Stomach (tissue), 8 donors: ENCODE measurements at regions not wholly inside any gene's neighbourhood (a gene's known extent, or its start where the extent isn't known, plus 50 kb on each side); places are given as distances from the start of the nearest gene placed in this dataset.

Experiments
- DNase-seq, 2 donors: peaks; one replicate each; pipeline versions ENCODE4 v3.0.0 to v3.0.0-alpha.2; 2013 to 2019
- H3K27ac ChIP-seq, 5 donors: fragments of 200-600 bp in 4 of 5; sonication (generic) in 4 of 5; one replicate each; pipeline ENCODE4 v1.5.1; 2013 to 2019; ENCODE audit warnings: mild to moderate bottlenecking in 1 of 5, moderate library complexity in 1 of 5
- H3K27me3 ChIP-seq, 3 donors: fragments of 200-600 bp; sonication (generic); one replicate each; pipeline ENCODE4 v1.5.1; 2017 to 2019; ENCODE audit warnings: mixed run types in 1 of 3
- H3K36me3 ChIP-seq, 4 donors: fragments of 200-600 bp; sonication (generic); 1 replicate in 3 of 4; 2 replicates in 1 of 4; pipeline ENCODE4 v1.5.1; 2016 to 2019
- H3K4me1 ChIP-seq, 4 donors: fragments of 200-600 bp; sonication (generic); one replicate each; pipeline ENCODE4 v1.5.1; 2016 to 2019
- H3K4me3 ChIP-seq, 4 donors: fragments of 200-600 bp; sonication (generic) in 3 of 4; one replicate each; pipeline ENCODE4 v1.5.1; 2016 to 2019; ENCODE audit warnings: mild to moderate bottlenecking in 1 of 4
- H3K9me3 ChIP-seq, 4 donors: fragments of 200-600 bp; sonication (generic); one replicate each; pipeline ENCODE4 v1.5.1; 2016 to 2019
- EP300 ChIP-seq: sonication (generic); formaldehyde crosslinking; IDR thresholded peaks from one replicate; pipeline ENCODE4 v1.6.1; 2017; ENCODE audit warnings: antibody characterized with exemption
- POLR2A ChIP-seq, 4 donors: fragments of 450-650 bp; IDR thresholded peaks; one replicate each; pipeline ENCODE4 v1.6.1; 2016; ENCODE audit warnings: antibody characterized with exemption in 4 of 4, control low read depth in 2 of 4, mild to moderate bottlenecking in 1 of 4, moderate library complexity in 1 of 4
- POLR2AphosphoS5 ChIP-seq, 3 donors: sonication (generic); formaldehyde crosslinking; IDR thresholded peaks; one replicate each; pipeline ENCODE4 v1.6.1; 2016; ENCODE audit warnings: antibody characterized with exemption in 3 of 3
- WGBS, 5 donors: extraction: QIAGEN DNeasy Blood & Tissue Kit in 3 of 5; methylation state at CpG; one replicate each; pipeline versions ENCODE4 v1.1.5 to v1.1.7; 2013 to 2018; 5-methylcytosine and 5-hydroxymethylcytosine counted together
- intact Hi-C: fragments of 100-400 bp; cut with DNase I; formaldehyde crosslinking; loops from one replicate; pipeline ENCODE4 v1.15.1; 2023; ENCODE audit warnings: low total_unique reads
- TF ChIP-seq, protein P1 (sequence below), 7 experiments: fragments of 450-650 bp in 4 of 7; fragments of 200-600 bp in 3 of 7; sonication (generic) in 3 of 7; IDR thresholded peaks; one replicate each; pipeline ENCODE4 v1.5.1; 2016 to 2019; ENCODE audit warnings: antibody characterized with exemption in 7 of 7, control low read depth in 2 of 7, mild to moderate bottlenecking in 1 of 7
- donor health status: healthy with polysubstance abuse.
- donor health status: Bipolar disorder and iron deficiency.
- donor health status: healthy.

DNA sequence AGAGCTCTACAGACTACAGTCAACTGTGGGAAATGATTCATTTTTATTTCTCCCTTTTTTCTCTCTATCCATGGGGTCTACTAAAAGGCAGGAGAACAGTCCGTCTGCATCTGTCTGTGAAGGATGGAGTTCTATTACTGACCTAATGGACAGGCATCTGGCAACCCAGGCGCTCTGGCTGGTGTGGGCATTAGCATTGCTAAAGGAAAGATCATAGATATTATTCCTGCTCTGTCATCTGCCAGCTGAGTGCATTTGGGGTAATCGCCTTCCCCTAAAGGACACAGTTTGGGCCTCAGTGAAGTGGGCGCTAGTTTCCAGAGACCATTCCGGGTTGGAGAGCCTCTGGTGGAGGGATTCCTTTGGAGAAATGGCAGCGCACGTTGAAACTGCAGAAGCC lies 201.3 kb upstream of the TCERG1L start:
- no peak overlapping the region for H3K27ac ChIP-seq
- WGBS, 5 donors, result 83 to 93% (median 91%) methylated on average over 7 of the region's 7 CpGs
- DNase-seq, result no peak
- H3K4me3 ChIP-seq, result no peak overlapping the region
- no peaks in the 10 kb centered on the region for H3K4me1 ChIP-seq
- TF ChIP-seq POLR2A (IDR thresholded peaks at IDR 0.05) (no peak), POLR2AphosphoS5 (IDR thresholded peaks at IDR 0.05) (no peak), EP300 (no peak)
- TF ChIP-seq, protein P1, sequence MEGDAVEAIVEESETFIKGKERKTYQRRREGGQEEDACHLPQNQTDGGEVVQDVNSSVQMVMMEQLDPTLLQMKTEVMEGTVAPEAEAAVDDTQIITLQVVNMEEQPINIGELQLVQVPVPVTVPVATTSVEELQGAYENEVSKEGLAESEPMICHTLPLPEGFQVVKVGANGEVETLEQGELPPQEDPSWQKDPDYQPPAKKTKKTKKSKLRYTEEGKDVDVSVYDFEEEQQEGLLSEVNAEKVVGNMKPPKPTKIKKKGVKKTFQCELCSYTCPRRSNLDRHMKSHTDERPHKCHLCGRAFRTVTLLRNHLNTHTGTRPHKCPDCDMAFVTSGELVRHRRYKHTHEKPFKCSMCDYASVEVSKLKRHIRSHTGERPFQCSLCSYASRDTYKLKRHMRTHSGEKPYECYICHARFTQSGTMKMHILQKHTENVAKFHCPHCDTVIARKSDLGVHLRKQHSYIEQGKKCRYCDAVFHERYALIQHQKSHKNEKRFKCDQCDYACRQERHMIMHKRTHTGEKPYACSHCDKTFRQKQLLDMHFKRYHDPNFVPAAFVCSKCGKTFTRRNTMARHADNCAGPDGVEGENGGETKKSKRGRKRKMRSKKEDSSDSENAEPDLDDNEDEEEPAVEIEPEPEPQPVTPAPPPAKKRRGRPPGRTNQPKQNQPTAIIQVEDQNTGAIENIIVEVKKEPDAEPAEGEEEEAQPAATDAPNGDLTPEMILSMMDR (IDR thresholded peaks at IDR 0.05), result no peak
- peaks cover 5 to 20% (median 9%) of the 10 kb centered on the region in 4 donors for H3K9me3 ChIP-seq
- H3K27me3 ChIP-seq, result peaks cover 0 to 31% (median 0%) of the 10 kb centered on the region in 3 donors
- intact Hi-C loops, result no loop called here
- no peaks in the 10 kb centered on the region for H3K36me3 ChIP-seq

DNA sequence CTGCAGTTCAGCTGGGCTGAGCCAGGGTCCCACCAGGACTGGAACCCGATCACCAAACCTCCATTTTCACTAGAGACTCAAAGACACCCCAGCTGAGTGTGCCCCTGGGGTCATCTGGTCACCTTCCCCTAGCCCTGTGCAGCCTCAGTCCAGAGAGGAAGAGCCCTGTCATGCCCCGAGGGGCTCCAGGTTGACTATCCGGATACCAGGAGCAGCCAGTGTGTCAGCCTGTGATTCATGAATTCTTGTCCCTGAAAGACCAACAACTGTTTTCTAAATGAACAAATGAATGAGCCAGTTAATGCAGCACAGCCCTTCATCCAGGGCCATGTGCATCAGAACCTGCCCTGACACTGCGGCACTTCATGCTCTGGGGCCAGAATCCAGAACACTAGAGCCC lies 201.9 kb upstream of the TCERG1L start:
- Histone ChIP-seq H3K9me3 (peaks cover 5 to 20% (median 9%) of the 10 kb centered on the region in 4 donors), H3K4me1 (no peaks in the 10 kb centered on the region), H3K4me3 (no peak overlapping the region), H3K36me3 (no peaks in the 10 kb centered on the region), H3K27me3 (peaks cover 0 to 36% (median 0%) of the 10 kb centered on the region in 3 donors), H3K27ac (no peak overlapping the region)
- intact Hi-C loops, result no loop called here
- no peak for DNase-seq
- 76 to 87% (median 82%) methylated on average over 4 of the region's 4 CpGs for WGBS, 5 donors
- TF ChIP-seq POLR2A (IDR thresholded peaks at IDR 0.05) (no peak), POLR2AphosphoS5 (IDR thresholded peaks at IDR 0.05) (no peak), EP300 (no peak)
- TF ChIP-seq, protein P1 (IDR thresholded peaks at IDR 0.05), result no peak

DNA sequence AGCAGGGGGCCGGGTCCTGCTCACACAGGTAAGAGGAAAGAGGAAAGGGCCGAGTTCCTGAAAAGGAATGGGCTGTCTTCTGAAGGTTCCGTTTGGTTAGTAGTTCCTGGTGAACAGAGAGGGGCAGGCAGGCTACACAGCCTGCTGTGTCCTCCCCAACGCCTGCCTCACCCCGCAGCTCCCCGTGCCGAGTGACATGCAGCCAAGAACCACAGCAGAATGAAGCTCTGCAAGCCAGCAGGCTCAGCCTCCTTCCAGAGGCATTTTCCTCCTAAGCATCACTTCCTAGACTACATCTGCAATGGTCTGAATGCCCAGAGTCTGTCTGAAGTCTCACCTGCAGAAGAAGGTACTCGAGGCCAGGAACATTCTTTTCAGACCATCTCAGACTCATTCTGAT lies 202.4 kb upstream of the TCERG1L start:
- intact Hi-C loops, result no loop called here
- Histone ChIP-seq H3K27me3 (peaks cover 0 to 36% (median 0%) of the 10 kb centered on the region in 3 donors), H3K27ac (no peak overlapping the region), H3K4me3 (no peak overlapping the region), H3K4me1 (no peaks in the 10 kb centered on the region), H3K9me3 (peaks cover 5 to 20% (median 9%) of the 10 kb centered on the region in 4 donors), H3K36me3 (no peaks in the 10 kb centered on the region)
- 59 to 65% (median 62%) methylated on average over 8 of the region's 8 CpGs for WGBS, 5 donors
- no peak for TF ChIP-seq POLR2AphosphoS5 (IDR thresholded peaks at IDR 0.05)
- TF ChIP-seq, protein P1 (IDR thresholded peaks at IDR 0.05), result no peak
- no peak for TF ChIP-seq POLR2A (IDR thresholded peaks at IDR 0.05)
- TF ChIP-seq EP300, result no peak
- no peak for DNase-seq

DNA sequence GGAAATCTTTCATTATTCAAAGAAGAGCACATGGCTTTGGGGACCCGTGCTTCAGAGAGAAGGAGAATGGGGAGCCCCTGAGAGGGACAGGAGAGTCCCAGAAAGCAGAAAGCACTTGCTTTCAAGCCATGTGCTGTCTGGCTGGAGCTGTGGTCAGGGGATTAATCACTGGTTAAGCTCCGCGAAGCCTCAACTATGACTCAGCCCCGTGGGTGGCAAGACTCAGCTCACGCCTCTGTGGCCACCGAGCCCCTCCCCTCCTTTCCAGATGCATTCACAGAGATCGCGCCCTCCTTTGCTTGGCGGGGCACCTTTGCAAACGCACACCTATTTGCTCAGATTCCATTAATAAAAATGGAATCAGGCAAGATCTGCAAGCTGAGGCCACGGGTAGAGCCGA lies 202.9 kb upstream of the TCERG1L start:
- Histone ChIP-seq H3K9me3 (peaks cover 5 to 20% (median 9%) of the 10 kb centered on the region in 4 donors), H3K27ac (no peak overlapping the region), H3K4me3 (no peak overlapping the region), H3K4me1 (no peaks in the 10 kb centered on the region), H3K36me3 (no peaks in the 10 kb centered on the region), H3K27me3 (peaks cover 0 to 36% (median 0%) of the 10 kb centered on the region in 3 donors)
- TF ChIP-seq, protein P1 (IDR thresholded peaks at IDR 0.05), result no peak
- TF ChIP-seq POLR2AphosphoS5 (IDR thresholded peaks at IDR 0.05), result no peak
- TF ChIP-seq EP300, result no peak
- no peak for TF ChIP-seq POLR2A (IDR thresholded peaks at IDR 0.05)
- WGBS, 5 donors, result 21 to 39% (median 22%) methylated on average over 10 to 12 of the region's 12 CpGs
- intact Hi-C loops, result no loop called here
- DNase-seq, result peak in 1 of 2 donors; percentile 15
